HG02970 (cell line): ENCODE measurements at regions not wholly inside any gene's neighbourhood (a gene's known extent, or its start where the extent isn't known, plus 50 kb on each side); places are given as distances from the start of the nearest gene placed in this dataset.
"Not testable (repeated sequence)": the region's sequence is repeated elsewhere in the genome, so short reads cannot be mapped to it uniquely, and the experiment has no call there.

Source experiments
- ATAC-seq: cut with Tn5 transposase; IDR thresholded peaks from one replicate; pipeline ENCODE4 v1.9.1; 2021; ENCODE audit warnings: mild to moderate bottlenecking, moderate library complexity, moderate number of reproducible peaks; ENCODE audit not compliant: unreplicated experiment, low FRiP score

- no peak for ATAC-seq
These were observed 1759.1 kb downstream of the ARAP2 start for GRCh38 chr4:34485252-34485651.

- no peak for ATAC-seq
These were observed 1757.6 kb downstream of the ARAP2 start for GRCh38 chr4:34486461-34487363.

GRCh38 chr4:34492414-34492813, 1751.9 kb downstream of the ARAP2 start:
- ATAC-seq, result no peak

DNA sequence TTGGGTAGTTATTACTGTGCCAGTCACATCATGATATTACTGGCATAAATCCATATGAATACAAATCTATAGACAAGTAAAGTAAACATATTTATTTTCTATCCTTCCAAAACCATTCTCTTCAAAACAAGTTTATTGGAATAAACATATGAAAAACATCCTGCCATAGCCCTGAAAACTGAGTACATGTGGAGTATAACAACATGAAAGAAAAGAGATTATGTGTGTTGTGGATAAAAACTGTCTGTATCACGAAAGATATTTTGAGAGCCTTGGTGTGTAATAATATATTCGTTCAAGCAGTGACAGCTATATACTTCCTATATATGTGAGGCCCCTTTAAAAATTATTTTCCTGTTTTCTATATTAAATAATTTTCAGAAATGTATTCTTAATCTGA, 1742.2 kb downstream of the ARAP2 start:
- no peak for ATAC-seq

DNA sequence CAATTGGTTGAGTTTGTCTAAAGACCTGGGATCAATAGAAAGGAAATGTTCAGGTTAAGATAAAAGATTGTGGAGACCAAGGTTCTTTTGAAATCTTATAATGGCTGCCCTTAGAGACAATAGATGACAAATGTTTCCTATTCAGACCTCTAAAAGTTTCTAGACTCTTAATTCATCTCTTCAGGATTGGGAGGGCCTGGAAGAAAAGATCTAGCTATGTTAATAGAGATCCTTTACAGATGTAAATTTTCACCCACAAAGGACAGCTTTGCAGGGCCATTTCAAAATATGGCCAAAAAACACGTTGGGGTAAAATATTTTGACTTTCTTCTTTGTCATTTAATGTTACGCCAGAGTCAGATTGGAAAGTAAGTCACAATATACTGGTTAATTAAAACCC, 1739.6 kb downstream of the ARAP2 start:
- ATAC-seq, result not testable (repeated sequence)

GRCh38 chr4:34506511-34507092, 1737.7 kb downstream of the ARAP2 start:
- ATAC-seq, result not testable (repeated sequence)

DNA sequence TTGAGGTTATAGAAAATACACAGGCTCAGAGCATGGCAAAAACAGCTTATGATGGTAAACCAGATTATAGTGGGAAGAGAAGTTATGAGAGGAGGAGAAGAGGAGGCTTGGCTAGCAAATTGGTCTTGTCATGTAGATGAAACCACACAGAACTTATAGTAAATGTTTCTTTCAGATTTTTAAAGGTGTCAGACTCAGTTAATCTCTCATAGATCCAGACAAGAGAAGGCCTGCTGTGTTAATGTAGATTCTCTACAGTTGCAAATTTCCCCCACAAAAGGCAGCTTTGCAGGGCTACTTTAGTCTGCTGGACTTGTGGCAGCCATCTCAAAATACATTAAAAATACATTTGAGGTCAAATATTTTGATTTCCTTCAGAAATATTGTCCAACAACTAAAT, 1731.7 kb downstream of the ARAP2 start:
- no peak for ATAC-seq

- ATAC-seq, result no peak
These were observed 1727.8 kb downstream of the ARAP2 start for GRCh38 chr4:34516524-34516923.

DNA sequence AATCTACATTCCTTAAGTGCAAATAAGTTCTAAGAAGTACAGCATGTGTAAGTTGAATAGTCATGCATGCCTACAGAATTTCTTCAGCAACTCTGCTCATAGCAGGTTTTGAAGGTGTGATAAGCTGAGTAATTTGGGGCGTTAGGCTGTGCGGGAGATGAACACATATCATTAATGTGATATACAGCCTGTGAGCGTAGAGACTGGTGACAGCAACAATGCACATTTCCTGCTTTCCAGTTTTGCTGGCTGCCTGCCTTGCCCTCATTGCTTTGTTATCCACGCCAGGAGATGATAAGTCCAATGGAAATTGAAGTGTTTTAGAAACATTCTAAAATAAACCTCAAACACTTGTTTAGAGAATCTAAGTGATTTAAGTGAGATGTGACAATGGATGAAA, 1709.4 kb downstream of the ARAP2 start:
- ATAC-seq, result no peak

- no peak for ATAC-seq
These were observed 1678.2 kb downstream of the ARAP2 start for GRCh38 chr4:34566091-34566490.

DNA sequence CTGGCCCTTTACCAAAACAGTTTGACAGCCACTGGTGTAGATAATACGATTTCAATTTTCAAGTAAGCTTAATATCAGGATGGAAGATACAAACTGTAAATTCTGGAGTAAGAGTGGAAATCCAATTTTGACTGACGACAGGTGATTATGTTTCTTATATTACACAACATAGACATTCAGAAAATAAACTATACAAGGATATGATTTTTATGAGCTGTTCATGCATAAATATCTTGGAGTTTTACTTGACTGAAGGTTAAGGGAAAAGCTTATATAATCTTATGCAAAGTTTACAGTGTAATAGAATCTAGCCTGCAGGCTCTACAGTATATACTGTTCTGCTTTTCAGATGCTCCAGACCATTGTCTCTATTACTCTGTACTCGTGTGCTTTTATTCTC, 1672.3 kb downstream of the ARAP2 start:
- no peak for ATAC-seq

- ATAC-seq, result no peak
These were observed 1629.0 kb downstream of the ARAP2 start for GRCh38 chr4:34615315-34615714.

DNA sequence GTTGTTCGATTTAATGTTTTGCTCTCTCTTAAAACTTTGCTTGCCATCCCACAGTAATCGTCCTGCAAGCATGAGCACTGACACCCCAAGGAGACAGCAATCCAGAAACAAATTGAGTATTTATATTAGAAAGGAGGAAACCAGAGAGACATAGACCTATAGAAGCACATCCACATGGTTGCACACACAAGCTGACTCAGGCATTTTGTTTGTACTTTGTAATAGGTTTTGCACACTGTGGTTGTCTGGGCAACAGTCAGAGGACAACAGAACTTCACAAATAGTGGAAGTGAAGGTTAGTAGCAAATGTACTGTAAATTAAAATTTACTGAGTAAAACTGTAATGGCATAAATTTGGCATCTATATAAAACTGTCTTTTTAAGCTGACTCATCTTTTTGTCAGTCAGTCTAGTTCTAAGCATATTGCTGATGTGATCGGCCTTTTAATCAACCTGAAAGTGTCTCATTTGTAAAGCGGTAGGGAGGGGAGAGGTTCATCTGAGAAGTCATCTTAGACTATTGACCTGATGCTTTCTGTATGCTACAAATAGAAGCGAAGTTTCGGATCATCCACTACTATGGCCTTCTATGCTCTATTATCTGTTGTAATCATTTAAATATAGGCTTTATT, 1624.7 kb downstream of the ARAP2 start:
- no peak for ATAC-seq

- ATAC-seq, result no peak
These were observed 1615.8 kb downstream of the ARAP2 start for GRCh38 chr4:34628471-34628870.

DNA sequence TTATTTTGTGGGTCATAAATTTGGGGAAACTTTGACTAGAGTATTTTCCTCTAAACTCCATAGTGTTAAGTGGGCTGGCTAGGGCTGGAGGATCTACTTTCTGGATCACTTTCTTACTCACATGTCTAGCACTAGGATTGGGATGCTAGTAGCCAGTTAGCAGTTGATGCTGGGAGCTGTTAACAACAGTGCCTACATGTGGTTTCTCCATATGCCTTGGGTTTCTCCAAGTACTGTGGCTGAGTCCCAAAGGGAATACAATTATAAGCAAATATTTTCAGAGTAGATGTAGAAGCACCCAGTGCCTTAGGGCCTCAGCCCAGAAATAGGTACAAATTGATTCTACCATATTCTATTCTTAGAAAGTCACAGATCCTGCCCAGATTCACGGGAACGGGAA, 1614.9 kb downstream of the ARAP2 start:
- ATAC-seq, result no peak

DNA sequence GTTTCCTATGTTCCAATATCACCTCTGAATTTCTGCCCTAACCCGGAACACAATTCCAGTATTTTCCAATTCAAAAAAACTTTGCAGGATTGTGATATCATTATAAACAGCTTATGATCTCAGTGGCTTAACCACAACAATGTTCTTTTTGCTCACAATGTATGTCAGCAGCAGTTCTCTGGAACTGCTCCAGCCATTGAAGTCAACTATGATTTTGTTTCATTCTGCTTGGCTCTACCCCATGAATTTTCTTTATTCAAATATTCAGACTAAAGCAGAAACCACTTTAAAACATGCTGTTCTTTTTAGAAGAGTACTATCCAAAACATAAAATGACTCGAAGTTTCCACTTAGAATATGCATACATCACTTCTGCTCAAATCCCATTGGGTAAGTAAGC, 1611.1 kb downstream of the ARAP2 start:
- ATAC-seq, result no peak

- no peak for ATAC-seq
These were observed 1607.7 kb downstream of the ARAP2 start for GRCh38 chr4:34636623-34637022.

DNA sequence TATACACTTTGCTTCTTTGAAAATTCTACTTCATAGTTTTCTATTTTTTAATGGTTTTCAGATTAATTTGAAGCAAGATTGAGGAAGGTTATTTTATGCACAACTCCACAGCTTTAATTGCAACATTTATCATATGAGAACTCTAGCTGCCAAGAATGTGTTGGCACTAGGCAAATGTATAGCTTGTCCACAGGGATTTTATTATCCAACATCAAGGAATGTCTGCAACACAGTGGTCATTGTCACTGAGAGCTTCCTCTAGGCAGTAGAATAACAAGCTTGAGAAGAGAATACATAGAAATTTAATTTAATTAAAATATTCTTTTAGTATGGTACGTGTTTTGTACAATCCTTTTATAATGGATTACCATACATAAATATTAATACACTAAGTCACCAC, 1600.8 kb downstream of the ARAP2 start:
- ATAC-seq, result no peak

- ATAC-seq, result no peak
These were observed 1599.7 kb downstream of the ARAP2 start for GRCh38 chr4:34644579-34645115.

- no peak for ATAC-seq
These were observed 1594.6 kb downstream of the ARAP2 start for GRCh38 chr4:34649716-34650115.

- ATAC-seq, result no peak
These were observed 1580.3 kb downstream of the ARAP2 start for GRCh38 chr4:34664051-34664450.
